Urothelium cell line (cell line): ENCODE measurements at regions not wholly inside any gene's neighbourhood (a gene's known extent, or its start where the extent isn't known, plus 50 kb on each side); places are given as distances from the start of the nearest gene placed in this dataset.
"Not testable (repeated sequence)": the region's sequence is repeated elsewhere in the genome, so short reads cannot be mapped to it uniquely, and the experiment has no call there.

ENCODE experiments used
- DNase-seq: peaks from one replicate; pipeline ENCODE4 v3.0.0; 2011; ENCODE audit warnings: low spot score, mixed read lengths
- FAIRE-seq: peaks from 2 replicates; lab custom pipeline; 2011; peaks lifted over from hg19 to GRCh38; lab: Jason Lieb, UNC

- DNase-seq (no peak), FAIRE-seq (no peak)
Observed at GRCh38 chrX:26908218-26908617, 554.9 kb downstream of the PPP4R3C start.

GRCh38 chrX:26889574-26889973, 573.6 kb downstream of the PPP4R3C start:
- no peak for FAIRE-seq
- DNase-seq: no peak

- DNase-seq (no peak), FAIRE-seq (no peak)
Observed at GRCh38 chrX:26873736-26874135, 589.4 kb downstream of the PPP4R3C start.

GRCh38 chrX:26871967-26872366, 591.2 kb downstream of the PPP4R3C start:
- no peak for DNase-seq
- FAIRE-seq: no peak

- FAIRE-seq (no peak), DNase-seq (peak; percentile 4)
Observed at GRCh38 chrX:26851981-26852380, 611.2 kb downstream of the PPP4R3C start.

GRCh38 chrX:26848511-26848910, 614.6 kb downstream of the PPP4R3C start:
- DNase-seq (no peak), FAIRE-seq (no peak)

GRCh38 chrX:26845056-26845455, 618.1 kb downstream of the PPP4R3C start:
- no peak for FAIRE-seq
- no peak for DNase-seq

- FAIRE-seq: no peak
- no peak for DNase-seq
Observed at GRCh38 chrX:26822448-26822847, 606.5 kb downstream of the MAGEB5 start.

- FAIRE-seq (no peak), DNase-seq (no peak)
Observed at GRCh38 chrX:26789751-26790150, 573.8 kb downstream of the MAGEB5 start.

- DNase-seq (no peak), FAIRE-seq (no peak)
Observed at GRCh38 chrX:26788402-26788998, 572.5 kb downstream of the MAGEB5 start.

- DNase-seq: peak; percentile 3
- FAIRE-seq: no peak
Observed at GRCh38 chrX:26783512-26784225, 567.7 kb downstream of the MAGEB5 start.

GRCh38 chrX:26778320-26778888, 562.4 kb downstream of the MAGEB5 start:
- peak; percentile 0 for DNase-seq
- no peak for FAIRE-seq

- DNase-seq (no peak), FAIRE-seq (no peak)
Observed at GRCh38 chrX:26762253-26762652, 546.3 kb downstream of the MAGEB5 start.

GRCh38 chrX:26755760-26756159, 539.8 kb downstream of the MAGEB5 start:
- DNase-seq, FAIRE-seq: not testable (repeated sequence)

- peak; percentile 0 for DNase-seq
Observed at GRCh38 chrX:26747877-26748276, 531.9 kb downstream of the MAGEB5 start.

GRCh38 chrX:26722666-26723428, 506.9 kb downstream of the MAGEB5 start:
- no peak for FAIRE-seq
- DNase-seq: no peak

More at GRCh38 chrX:26747877-26748276, 531.9 kb downstream of the MAGEB5 start:
- no peak for FAIRE-seq

- FAIRE-seq (no peak), DNase-seq (no peak)
Observed at GRCh38 chrX:26672571-26672970, 456.6 kb downstream of the MAGEB5 start.

- FAIRE-seq (no peak), DNase-seq (no peak)
Observed at GRCh38 chrX:26670521-26670920, 454.6 kb downstream of the MAGEB5 start.

GRCh38 chrX:26664919-26665318, 448.9 kb downstream of the MAGEB5 start:
- FAIRE-seq: no peak
- no peak for DNase-seq

GRCh38 chrX:26653050-26653449, 437.1 kb downstream of the MAGEB5 start:
- FAIRE-seq (no peak), DNase-seq (no peak)

- FAIRE-seq: no peak
- DNase-seq: no peak
Observed at GRCh38 chrX:26651755-26652154, 435.8 kb downstream of the MAGEB5 start.
